ENCODE measurements at regions not wholly inside any gene's neighbourhood (a gene's known extent, or its start where the extent isn't known, plus 50 kb on each side); places are given as distances from the start of the nearest gene placed in this dataset.

DNA sequence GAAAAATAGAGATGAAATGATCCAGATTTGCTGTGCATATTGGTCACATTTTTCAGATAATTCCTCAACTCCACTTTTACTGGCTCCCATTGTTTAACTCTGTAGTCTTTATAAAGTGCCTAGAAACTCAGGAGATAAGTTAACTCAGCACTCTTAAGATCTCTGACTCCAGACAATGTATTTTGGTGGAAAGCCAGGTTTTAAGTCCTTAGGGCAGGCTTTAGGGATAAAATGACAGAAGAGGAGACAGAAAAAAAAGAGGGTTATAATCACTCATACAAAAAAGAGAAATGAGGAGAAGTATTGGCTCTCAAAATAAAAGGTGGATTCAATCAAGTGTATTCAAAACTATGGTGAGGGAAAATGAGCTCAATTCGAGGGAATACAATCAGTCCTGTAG is 674.8 kb upstream of the INTU start:
- peaks cover 6% of the 10 kb centered on the region for H3K9me3 Mint-ChIP-seq
- no peak overlapping the region for H3K4me3 Mint-ChIP-seq
- DNase-seq (ENCODE audit: low spot score) (no peak), ATAC-seq (no peak)
- H3K27ac Mint-ChIP-seq: no peak overlapping the region
- no peaks in the 10 kb centered on the region for H3K36me3 Mint-ChIP-seq
- H3K27me3 Mint-ChIP-seq: no peaks in the 10 kb centered on the region
- no peaks in the 10 kb centered on the region for H3K4me1 Mint-ChIP-seq (ENCODE audit: low read depth in 2 of 2)

DNA sequence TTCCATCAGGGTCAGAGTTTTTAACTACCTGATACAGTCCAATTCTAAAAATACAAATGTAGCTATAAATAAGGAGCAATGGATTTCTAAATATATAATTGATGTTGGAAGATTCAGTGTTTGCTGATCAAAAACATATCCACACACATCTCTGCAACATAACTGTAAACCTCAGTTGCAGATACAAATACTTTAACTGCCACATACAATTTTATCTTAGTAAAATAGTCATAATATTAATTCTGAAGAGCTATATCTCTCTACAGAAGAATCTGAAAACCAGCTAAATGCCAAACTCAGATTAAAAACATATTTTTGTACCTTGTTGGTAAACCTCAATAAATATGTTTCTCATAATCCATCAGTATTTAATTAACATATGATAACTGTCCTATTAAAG is 674.3 kb upstream of the INTU start:
- ATAC-seq (no peak), DNase-seq (ENCODE audit: low spot score) (no peak)
- Mint-ChIP-seq H3K27ac (no peak overlapping the region), H3K4me3 (no peak overlapping the region), H3K9me3 (peaks cover 6% of the 10 kb centered on the region), H3K36me3 (no peaks in the 10 kb centered on the region), H3K27me3 (no peaks in the 10 kb centered on the region), H3K4me1 (ENCODE audit: low read depth in 2 of 2) (no peaks in the 10 kb centered on the region)

DNA sequence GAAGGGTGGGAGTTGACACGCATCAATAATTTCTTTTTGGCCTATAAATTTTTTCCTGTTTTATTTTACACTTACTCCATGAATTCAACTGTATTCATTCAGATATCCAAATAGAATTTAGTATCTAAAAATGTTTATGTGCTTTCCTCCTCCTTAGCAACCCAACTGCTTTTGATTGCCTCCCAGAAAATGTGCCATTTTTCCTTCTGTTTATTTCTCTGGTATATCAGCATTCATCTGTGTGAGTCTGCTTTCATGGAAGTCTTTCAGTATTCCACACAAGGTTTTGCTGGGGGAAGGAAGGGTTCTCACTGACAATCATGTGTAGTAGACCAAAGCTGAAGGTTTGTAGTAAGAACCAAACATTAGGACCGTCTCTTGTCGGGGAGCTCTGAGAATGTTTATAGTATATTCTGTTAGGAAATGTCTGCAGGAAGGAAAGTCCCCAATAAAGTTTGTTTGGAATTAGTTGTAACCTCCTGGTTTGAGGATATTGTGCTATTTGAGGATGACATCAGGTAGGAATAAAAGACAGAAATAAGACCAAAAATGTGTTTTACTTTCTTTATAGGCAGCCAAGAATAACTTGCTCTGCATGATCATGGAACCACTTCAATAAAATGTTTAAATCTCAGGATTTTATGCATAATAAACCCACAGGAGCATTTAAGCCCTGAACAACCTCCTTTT is 673.6 kb upstream of the INTU start:
- no peak overlapping the region for H3K27ac Mint-ChIP-seq
- no peak for ATAC-seq
- H3K9me3 Mint-ChIP-seq: peaks cover 3% of the 10 kb centered on the region

DNA sequence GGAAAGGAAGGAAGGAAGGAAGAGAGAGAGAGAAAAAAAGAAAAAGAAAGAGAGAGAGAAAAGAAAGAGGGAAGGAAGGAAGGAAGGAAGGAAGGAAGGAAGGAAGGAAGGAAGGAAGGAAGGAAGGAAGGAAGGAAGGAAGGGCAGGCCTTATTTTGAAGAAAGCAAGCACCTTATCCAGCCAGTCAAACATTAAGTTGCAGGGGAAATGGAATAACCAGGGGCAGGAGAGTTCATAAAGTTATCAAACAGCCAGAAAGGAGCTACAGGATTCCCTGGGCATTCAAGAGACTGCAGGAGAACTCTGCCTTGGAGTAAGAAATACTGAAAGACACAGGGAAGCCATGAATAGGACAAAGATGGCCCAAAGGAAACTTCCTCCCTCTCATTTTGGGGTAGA is 672.0 kb upstream of the INTU start:
- DNase-seq (ENCODE audit: low spot score) (no peak), ATAC-seq (no peak)
- Mint-ChIP-seq H3K4me3 (no peak overlapping the region), H3K4me1 (ENCODE audit: low read depth in 2 of 2) (no peaks in the 10 kb centered on the region), H3K27ac (no peak overlapping the region), H3K36me3 (no peaks in the 10 kb centered on the region), H3K9me3 (peaks cover 6% of the 10 kb centered on the region), H3K27me3 (no peaks in the 10 kb centered on the region)

More for the DNA sequence above, 673.6 kb upstream of the INTU start:
- Mint-ChIP-seq H3K4me3 (no peak overlapping the region), H3K36me3 (no peaks in the 10 kb centered on the region), H3K27me3 (no peaks in the 10 kb centered on the region), H3K4me1 (ENCODE audit: low read depth in 2 of 2) (no peaks in the 10 kb centered on the region)
- no peak for DNase-seq (ENCODE audit: low spot score)

DNA sequence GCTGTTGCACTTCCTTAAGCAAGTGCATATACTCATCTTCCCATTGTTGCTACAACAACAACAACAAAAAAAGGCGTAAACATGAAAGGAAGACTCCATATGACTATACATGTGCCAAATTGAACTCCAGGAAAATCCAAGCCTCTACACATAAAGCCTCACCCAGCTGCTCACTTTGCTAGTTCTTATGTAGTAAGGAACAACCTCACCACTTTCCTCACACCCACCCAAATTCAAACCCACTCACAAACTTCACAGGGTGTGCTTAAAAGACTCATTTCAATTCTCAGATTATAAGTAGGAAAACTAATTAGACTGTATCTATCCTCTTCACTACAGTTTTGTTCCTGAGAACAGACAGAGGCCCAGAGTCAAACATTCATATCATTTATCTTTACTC is 671.1 kb upstream of the INTU start:
- DNase-seq (ENCODE audit: low spot score) (no peak), ATAC-seq (no peak)
- Mint-ChIP-seq H3K4me1 (ENCODE audit: low read depth in 2 of 2) (no peaks in the 10 kb centered on the region), H3K27me3 (no peaks in the 10 kb centered on the region), H3K4me3 (no peak overlapping the region), H3K27ac (no peak overlapping the region), H3K9me3 (peaks cover 6% of the 10 kb centered on the region), H3K36me3 (no peaks in the 10 kb centered on the region)

DNA sequence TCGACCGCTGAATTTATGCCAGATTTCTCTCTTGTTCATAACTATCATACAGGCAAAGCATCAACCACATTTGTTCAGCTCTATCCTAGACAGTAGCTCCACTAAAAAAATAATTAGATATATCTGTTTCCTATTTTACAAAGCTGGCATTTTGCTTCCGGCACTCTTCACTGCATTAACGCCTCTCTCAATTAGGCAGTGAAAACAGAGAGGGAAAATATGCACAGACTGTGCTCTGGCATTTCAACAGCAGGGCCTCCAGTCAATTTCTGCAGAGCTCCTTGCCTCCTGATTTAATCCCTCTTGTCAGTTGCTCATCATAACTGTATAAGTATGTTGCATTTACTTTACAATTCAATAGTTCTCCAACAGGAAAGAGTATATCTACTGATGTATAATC is 666.9 kb upstream of the INTU start:
- Mint-ChIP-seq H3K4me1 (ENCODE audit: low read depth in 2 of 2) (no peaks in the 10 kb centered on the region), H3K4me3 (no peak overlapping the region), H3K27ac (no peak overlapping the region), H3K9me3 (peaks cover 10% of the 10 kb centered on the region), H3K36me3 (no peaks in the 10 kb centered on the region), H3K27me3 (no peaks in the 10 kb centered on the region)
- no peak for ATAC-seq
- DNase-seq (ENCODE audit: low spot score): no peak

DNA sequence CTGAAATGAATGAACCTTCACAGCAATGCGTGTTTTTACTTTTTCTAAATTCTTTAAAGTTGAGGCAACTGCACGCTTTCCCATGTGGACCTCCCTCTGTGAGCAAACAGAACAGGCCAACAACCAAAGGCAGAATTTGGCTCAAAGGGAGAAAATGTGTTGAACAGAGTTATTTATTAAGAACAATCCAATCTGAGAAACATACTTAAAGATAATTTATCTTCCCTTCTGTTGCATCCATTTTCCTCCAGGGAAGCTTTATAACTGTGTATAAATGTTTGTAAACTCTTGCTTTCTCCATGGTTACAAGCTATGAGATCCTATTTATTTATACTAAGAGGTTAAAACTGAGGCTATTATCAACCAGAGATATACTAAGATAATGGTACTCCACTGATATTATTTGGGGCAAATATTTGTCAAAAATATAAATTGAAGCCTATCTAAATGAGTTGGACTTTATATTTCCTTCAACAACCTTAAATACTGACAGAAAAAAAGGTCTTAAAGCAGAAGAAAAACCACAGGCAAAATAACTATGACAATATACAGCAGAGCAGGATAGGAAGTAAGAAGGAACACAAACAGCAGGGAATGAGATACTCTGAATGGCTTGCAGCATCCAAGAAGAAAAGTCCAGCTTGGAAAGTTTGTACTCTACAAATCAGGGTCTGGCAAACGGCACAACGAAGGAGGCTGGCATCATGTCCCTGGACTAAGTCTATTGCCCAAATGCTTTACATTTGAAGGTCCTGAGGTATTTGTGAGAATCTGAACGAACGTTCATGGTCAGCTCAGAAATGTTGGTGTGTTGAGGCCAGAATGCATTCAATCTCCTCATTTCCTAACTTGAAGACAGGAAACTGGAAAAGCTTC is 663.2 kb upstream of the INTU start:
- Mint-ChIP-seq H3K27ac (no peak overlapping the region), H3K4me3 (no peak overlapping the region), H3K4me1 (ENCODE audit: low read depth in 2 of 2) (no peaks in the 10 kb centered on the region), H3K36me3 (no peaks in the 10 kb centered on the region), H3K27me3 (no peaks in the 10 kb centered on the region), H3K9me3 (peaks cover 19% of the 10 kb centered on the region)
- DNase-seq (ENCODE audit: low spot score) (no peak), ATAC-seq (no peak)

DNA sequence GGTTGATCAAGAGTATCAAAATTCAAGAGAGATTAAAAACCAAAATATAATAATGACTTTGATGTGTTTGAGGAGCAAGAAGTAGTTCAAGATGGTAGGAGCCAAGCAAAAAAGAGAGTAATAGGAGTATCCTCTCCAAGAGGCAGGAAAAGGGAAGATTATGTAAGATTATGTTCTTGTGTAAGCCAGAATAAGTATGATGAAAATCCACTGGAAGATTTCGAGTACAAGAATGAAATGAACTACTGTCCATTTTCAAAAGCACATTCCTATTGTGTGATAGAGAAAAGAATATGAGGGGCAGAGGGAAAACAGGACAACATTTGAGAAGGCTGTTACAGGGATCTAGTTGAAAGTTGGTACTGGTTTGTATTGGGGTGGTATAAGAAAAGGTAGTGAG is 659.6 kb upstream of the INTU start:
- no peaks in the 10 kb centered on the region for H3K27me3 Mint-ChIP-seq
- H3K4me3 Mint-ChIP-seq: no peak overlapping the region
- H3K9me3 Mint-ChIP-seq: peaks cover 16% of the 10 kb centered on the region
- ATAC-seq (no peak), DNase-seq (ENCODE audit: low spot score) (no peak)
- no peaks in the 10 kb centered on the region for H3K36me3 Mint-ChIP-seq
- H3K4me1 Mint-ChIP-seq (ENCODE audit: low read depth in 2 of 2): no peaks in the 10 kb centered on the region
- H3K27ac Mint-ChIP-seq: no peak overlapping the region

DNA sequence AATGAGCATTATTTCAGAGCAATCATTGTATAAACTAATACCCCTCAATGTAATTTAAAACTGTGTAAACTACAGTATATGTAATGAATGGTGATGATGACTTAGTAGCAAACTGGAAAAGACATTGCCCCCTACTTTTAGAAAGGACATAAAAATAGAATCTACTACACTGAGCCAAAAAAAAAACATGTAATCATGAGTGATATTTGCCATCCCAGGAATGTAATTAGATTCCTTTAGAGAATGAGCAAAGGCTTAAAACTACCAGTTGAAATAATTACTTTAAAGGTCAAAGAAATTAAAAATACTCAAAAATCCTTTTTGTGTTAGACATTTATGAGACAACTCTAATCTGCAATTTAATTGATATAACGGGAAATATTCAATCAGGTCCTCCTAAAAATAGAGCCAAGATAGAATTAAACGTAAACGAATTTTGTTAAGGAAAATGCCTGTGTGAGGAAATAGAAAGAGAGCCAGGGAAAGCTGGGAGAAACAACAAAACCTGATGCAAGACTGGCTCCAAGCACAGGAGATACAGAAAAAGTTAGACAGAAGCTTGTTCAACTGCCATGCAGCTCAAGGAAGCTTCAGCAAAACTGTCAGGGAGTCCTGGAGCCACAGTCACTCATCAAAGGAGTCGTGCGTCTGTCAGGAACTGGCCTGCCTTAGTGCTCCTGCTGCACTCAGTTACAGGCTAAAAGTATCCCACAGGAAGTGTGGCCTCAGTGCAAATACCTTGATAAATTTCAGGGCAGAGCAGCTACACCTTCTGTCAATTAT is 655.7 kb upstream of the INTU start:
- no peak overlapping the region for H3K4me3 Mint-ChIP-seq
- peaks cover 20% of the 10 kb centered on the region for H3K9me3 Mint-ChIP-seq
- DNase-seq (ENCODE audit: low spot score): no peak
- H3K4me1 Mint-ChIP-seq (ENCODE audit: low read depth in 2 of 2): no peaks in the 10 kb centered on the region
- no peaks in the 10 kb centered on the region for H3K27me3 Mint-ChIP-seq
- no peak overlapping the region for H3K27ac Mint-ChIP-seq
- no peak for ATAC-seq
- no peaks in the 10 kb centered on the region for H3K36me3 Mint-ChIP-seq

DNA sequence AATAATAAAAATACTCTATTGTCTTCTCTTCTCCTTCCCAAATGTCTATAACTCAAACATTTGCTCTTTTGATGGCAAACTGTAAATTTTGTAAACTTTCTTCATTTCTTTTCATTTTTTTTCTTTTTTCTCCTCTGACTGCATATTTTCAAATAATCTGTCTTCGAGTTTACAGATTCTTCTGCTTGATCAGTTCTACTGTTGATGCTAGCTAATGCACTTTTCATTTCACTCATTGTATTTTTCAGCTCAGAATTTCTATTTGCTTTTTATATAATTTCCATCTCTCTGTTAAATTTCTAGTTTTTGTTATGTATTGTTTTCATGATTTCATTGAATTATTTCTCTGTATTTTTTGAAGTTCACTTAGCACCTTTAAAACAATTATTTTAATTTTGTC is 646.8 kb upstream of the INTU start:
- no peaks in the 10 kb centered on the region for H3K4me1 Mint-ChIP-seq (ENCODE audit: low read depth in 2 of 2)
- no peak overlapping the region for H3K4me3 Mint-ChIP-seq
- no peak overlapping the region for H3K27ac Mint-ChIP-seq
- H3K9me3 Mint-ChIP-seq: peaks cover 9% of the 10 kb centered on the region
- DNase-seq (ENCODE audit: low spot score): no peak
- no peaks in the 10 kb centered on the region for H3K27me3 Mint-ChIP-seq
- H3K36me3 Mint-ChIP-seq: peaks cover 10% of the 10 kb centered on the region
- no peak for ATAC-seq

DNA sequence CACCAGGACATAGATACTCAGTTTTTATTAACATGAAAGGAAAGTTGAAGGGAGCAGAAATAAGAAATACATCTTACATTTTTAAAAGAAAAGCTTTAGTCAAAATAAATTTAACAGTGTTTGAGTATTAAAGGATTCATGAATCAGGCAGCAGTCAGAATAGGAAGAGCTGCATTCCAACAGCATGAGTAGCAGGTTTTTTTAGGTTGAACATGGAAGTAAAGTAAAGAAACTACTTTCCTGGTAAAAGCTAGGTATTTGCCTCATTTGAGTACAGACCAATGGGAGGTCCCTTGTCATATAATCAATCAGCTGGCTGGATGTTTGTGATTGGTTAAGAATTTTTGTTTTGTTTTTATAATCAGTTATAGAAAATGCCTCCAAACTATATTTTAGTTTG is 645.9 kb upstream of the INTU start:
- Mint-ChIP-seq H3K27me3 (no peaks in the 10 kb centered on the region), H3K4me3 (no peak overlapping the region), H3K9me3 (peaks cover 6% of the 10 kb centered on the region), H3K4me1 (ENCODE audit: low read depth in 2 of 2) (no peaks in the 10 kb centered on the region), H3K36me3 (peaks cover 10% of the 10 kb centered on the region), H3K27ac (no peak overlapping the region)
- no peak for DNase-seq (ENCODE audit: low spot score)
- ATAC-seq: no peak

DNA sequence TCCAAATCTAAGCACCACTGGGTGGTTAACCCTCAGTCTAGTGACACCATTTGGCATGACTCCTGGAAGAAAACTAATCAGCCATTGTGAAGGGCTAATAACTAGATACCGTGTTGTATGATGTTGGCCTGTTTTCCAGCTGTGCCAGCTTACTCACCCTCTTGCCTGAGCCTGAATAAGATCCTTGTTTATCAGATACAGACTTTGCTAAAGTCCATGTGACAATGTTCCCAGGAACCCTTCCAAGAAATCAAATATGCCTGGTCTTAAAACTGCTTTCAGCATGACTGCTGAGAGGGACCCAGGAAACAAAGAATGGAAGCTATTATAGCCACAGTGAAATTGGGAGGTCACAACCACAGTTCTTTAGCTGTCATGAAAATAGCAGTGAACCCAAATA is 640.8 kb upstream of the INTU start:
- no peaks in the 10 kb centered on the region for H3K4me1 Mint-ChIP-seq (ENCODE audit: low read depth in 2 of 2)
- no peak for DNase-seq (ENCODE audit: low spot score)
- H3K4me3 Mint-ChIP-seq: no peak overlapping the region
- H3K27me3 Mint-ChIP-seq: no peaks in the 10 kb centered on the region
- H3K9me3 Mint-ChIP-seq: peaks cover 3% of the 10 kb centered on the region
- no peaks in the 10 kb centered on the region for H3K36me3 Mint-ChIP-seq
- ATAC-seq: no peak
- no peak overlapping the region for H3K27ac Mint-ChIP-seq

DNA sequence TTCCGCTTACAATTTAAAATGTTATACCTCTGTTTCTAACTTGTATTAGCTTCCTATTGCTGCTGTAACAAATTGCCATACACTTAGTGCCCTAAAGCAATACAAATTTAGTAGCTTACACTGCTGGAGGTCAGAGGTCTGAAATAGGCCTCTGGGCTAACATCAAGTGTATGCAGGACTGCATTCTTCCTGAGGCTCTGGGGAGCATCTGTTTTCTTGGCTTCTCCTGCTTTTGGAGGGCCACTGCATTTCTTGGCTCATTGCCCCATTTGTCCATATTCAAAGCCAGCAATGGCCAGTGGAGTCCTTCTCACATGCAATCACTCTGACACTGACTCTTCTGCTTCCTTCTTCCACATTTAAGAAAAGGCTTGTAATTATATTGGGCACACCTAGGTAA is 639.8 kb upstream of the INTU start:
- no peak for ATAC-seq
- H3K4me1 Mint-ChIP-seq (ENCODE audit: low read depth in 2 of 2): no peaks in the 10 kb centered on the region
- DNase-seq (ENCODE audit: low spot score): no peak
- no peaks in the 10 kb centered on the region for H3K27me3 Mint-ChIP-seq
- H3K9me3 Mint-ChIP-seq: peaks cover 3% of the 10 kb centered on the region
- H3K36me3 Mint-ChIP-seq: no peaks in the 10 kb centered on the region
- no peak overlapping the region for H3K4me3 Mint-ChIP-seq
- H3K27ac Mint-ChIP-seq: no peak overlapping the region

DNA sequence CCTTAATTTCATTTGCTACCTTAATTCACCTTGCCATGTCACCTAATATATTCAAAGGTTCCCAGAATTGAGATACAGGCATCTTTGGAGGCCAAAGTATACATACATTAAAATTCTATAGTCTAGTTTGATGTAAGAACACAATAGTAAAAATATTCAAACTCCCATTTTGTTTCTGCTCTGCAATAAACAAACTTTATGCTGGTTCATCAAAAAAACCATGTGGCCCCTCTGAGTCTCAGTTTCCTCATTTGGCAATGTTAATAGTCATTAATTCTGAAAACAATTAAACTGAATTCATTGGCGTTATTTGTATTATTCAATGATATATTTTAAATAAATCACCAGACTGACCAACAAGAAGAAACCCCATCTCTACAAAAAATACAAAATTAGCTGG is 639.4 kb upstream of the INTU start:
- H3K4me3 Mint-ChIP-seq: no peak overlapping the region
- DNase-seq (ENCODE audit: low spot score): no peak
- no peak for ATAC-seq
- no peaks in the 10 kb centered on the region for H3K36me3 Mint-ChIP-seq
- H3K27me3 Mint-ChIP-seq: no peaks in the 10 kb centered on the region
- H3K4me1 Mint-ChIP-seq (ENCODE audit: low read depth in 2 of 2): no peaks in the 10 kb centered on the region
- peaks cover 3% of the 10 kb centered on the region for H3K9me3 Mint-ChIP-seq
- no peak overlapping the region for H3K27ac Mint-ChIP-seq

Data from natural killer cell treated with Interleukin-12 subunit alpha and Interleukin-12 subunit beta and Interleukin-15 and Interleukin-18, amount 100 ng/mL, for 72 hours (primary cell).